OCI-LY7 (cell line): ENCODE measurements at regions not wholly inside any gene's neighbourhood (a gene's known extent, or its start where the extent isn't known, plus 50 kb on each side); places are given as distances from the start of the nearest gene placed in this dataset.

Experiments used
- EZH2phosphoT487 ChIP-seq: fragments of 200-600 bp; sonication (generic); IDR thresholded peaks from 2 replicates; pipeline ENCODE4 v1.6.1; 2018; ENCODE audit warnings: low read depth, borderline replicate concordance, mild to moderate bottlenecking, mixed run types, antibody characterized with exemption, low read length, moderate library complexity, mixed read lengths
- TF ChIP-seq, protein P1 (sequence below): fragments of 200-600 bp; sonication (generic); conservative IDR thresholded peaks from 2 replicates; pipeline ENCODE4 v1.5.1; 2014; ENCODE audit warnings: mild to moderate bottlenecking, antibody characterized with exemption, low read length, moderate library complexity, mixed read lengths

GRCh38 chrX:40414335-40414734 is 166.4 kb upstream of the ATP6AP2 start:
- no peak for TF ChIP-seq EZH2phosphoT487
- TF ChIP-seq, protein P1, sequence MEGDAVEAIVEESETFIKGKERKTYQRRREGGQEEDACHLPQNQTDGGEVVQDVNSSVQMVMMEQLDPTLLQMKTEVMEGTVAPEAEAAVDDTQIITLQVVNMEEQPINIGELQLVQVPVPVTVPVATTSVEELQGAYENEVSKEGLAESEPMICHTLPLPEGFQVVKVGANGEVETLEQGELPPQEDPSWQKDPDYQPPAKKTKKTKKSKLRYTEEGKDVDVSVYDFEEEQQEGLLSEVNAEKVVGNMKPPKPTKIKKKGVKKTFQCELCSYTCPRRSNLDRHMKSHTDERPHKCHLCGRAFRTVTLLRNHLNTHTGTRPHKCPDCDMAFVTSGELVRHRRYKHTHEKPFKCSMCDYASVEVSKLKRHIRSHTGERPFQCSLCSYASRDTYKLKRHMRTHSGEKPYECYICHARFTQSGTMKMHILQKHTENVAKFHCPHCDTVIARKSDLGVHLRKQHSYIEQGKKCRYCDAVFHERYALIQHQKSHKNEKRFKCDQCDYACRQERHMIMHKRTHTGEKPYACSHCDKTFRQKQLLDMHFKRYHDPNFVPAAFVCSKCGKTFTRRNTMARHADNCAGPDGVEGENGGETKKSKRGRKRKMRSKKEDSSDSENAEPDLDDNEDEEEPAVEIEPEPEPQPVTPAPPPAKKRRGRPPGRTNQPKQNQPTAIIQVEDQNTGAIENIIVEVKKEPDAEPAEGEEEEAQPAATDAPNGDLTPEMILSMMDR: no peak
